GM12878 (cell line): ENCODE measurements at regions not wholly inside any gene's neighbourhood (a gene's known extent, or its start where the extent isn't known, plus 50 kb on each side); places are given as distances from the start of the nearest gene placed in this dataset.
"Not testable (repeated sequence)": the region's sequence is repeated elsewhere in the genome, so short reads cannot be mapped to it uniquely, and the experiment has no call there.

Experiments
- EZH2 ChIP-seq: IDR thresholded peaks from 2 replicates; pipeline ENCODE4 v1.6.1; 2012; ENCODE audit warnings: low read depth, mild to moderate bottlenecking, control low read depth, inconsistent platforms, low read length, borderline replicate concordance; ENCODE audit not compliant: control insufficient read depth
- SMC3 ChIP-seq: IDR thresholded peaks from 2 replicates; pipeline ENCODE4 v1.6.1; 2011; ENCODE audit warnings: low read length, improper control_type of control experiment, borderline replicate concordance
- TF ChIP-seq, protein P1 (sequence below), 3 experiments: IDR thresholded peaks in 2 of 3; conservative IDR thresholded peaks in 1 of 3; 2 replicates each; pipeline ENCODE4 v1.5.1; 2011; ENCODE audit warnings: low read depth in 3 of 3, low read length in 3 of 3, mild to moderate bottlenecking in 3 of 3, control low read depth in 2 of 3, moderate library complexity in 2 of 3, inconsistent platforms in 1 of 3, mixed read lengths in 1 of 3; ENCODE audit not compliant: control insufficient read depth in 2 of 3, insufficient read depth in 1 of 3; ENCODE audit errors: extremely low read depth in 1 of 3

DNA sequence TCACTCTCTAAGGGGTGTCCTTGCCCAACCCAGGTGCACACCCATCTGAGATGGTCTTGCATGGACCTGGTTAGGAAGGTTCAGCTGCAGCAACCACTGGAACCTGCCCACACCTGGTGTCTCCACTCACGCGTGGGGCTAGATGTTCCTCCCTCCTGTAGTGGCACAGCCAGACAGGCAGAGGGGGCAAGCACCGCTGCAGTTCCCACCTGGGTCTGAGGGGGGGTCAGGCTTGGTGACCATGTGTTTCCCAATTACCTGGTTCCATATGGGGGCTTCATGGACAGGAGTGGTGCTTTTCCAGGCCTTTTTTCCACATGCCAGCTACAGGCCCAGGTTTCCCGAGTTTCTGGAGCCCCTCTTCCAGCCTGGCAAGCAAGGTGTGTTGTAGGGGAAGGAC, 301.4 kb downstream of the CACNA1B start:
- TF ChIP-seq EZH2, SMC3: not testable (repeated sequence)
- TF ChIP-seq, protein P1, sequence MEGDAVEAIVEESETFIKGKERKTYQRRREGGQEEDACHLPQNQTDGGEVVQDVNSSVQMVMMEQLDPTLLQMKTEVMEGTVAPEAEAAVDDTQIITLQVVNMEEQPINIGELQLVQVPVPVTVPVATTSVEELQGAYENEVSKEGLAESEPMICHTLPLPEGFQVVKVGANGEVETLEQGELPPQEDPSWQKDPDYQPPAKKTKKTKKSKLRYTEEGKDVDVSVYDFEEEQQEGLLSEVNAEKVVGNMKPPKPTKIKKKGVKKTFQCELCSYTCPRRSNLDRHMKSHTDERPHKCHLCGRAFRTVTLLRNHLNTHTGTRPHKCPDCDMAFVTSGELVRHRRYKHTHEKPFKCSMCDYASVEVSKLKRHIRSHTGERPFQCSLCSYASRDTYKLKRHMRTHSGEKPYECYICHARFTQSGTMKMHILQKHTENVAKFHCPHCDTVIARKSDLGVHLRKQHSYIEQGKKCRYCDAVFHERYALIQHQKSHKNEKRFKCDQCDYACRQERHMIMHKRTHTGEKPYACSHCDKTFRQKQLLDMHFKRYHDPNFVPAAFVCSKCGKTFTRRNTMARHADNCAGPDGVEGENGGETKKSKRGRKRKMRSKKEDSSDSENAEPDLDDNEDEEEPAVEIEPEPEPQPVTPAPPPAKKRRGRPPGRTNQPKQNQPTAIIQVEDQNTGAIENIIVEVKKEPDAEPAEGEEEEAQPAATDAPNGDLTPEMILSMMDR (IDR thresholded peaks at IDR 0.05 in 2 of 3, conservative IDR thresholded peaks at IDR 0.05 in 1 of 3; ENCODE audit: control insufficient read depth in 2 of 3, extremely low read depth in 1 of 3, insufficient read depth in 1 of 3, low read depth in 3 of 3, low read length in 3 of 3) = not testable (repeated sequence)
